A549 (cell line): ENCODE measurements at regions not wholly inside any gene's neighbourhood (a gene's known extent, or its start where the extent isn't known, plus 50 kb on each side); places are given as distances from the start of the nearest gene placed in this dataset.

Source experiments
- ATAC-seq, 2 experiments: fragments of 200-7000 bp in 1 of 2; fragments of >200 bp in 1 of 2; cut with Nextera tagmentation in 1 of 2; cut with Tn5 transposase in 1 of 2; 3 replicates each; pipeline versions ENCODE4 v1.8.0 to v1.9.1; 2018 to 2020; ENCODE audit warnings: mild to moderate bottlenecking in 1 of 2, moderate library complexity in 1 of 2
- CTCF ChIA-PET: fragments of 300-600 bp; sonication (Branson Sonifier 250); formaldehyde crosslinking; extraction: SDS; loops from one replicate; lab custom pipeline; 2021; ENCODE audit warnings: antibody characterized with exemption, inconsistent platforms; lab: Yijun Ruan, JAX
- POLR2A ChIA-PET: fragments of 350-600 bp; formaldehyde crosslinking; extraction: SDS; loops from one replicate; lab custom pipeline; 2021; ENCODE audit warnings: antibody characterized with exemption, inconsistent platforms; lab: Yijun Ruan, JAX
- DNase-seq, 2 experiments: peaks; one replicate each; pipeline versions ENCODE4 v3.0.0 to v3.0.0-alpha.2; 2011 to 2016; ENCODE audit warnings: low read depth in 1 of 2, low spot score in 1 of 2
- FAIRE-seq: peaks from 2 replicates; lab custom pipeline; 2011; peaks lifted over from hg19 to GRCh38; lab: Jason Lieb, UNC
- H3K27ac ChIP-seq, 2 experiments: fragments of >200 bp; sonication (Bioruptor Twin); formaldehyde crosslinking; 3 replicates each; pipeline ENCODE4 v1.5.1; 2016 to 2017
- H3K4me1 ChIP-seq: fragments of >200 bp; sonication (Bioruptor Twin); formaldehyde crosslinking; 3 replicates; pipeline ENCODE4 v1.6.1; 2016
- H3K4me2 ChIP-seq: fragments of >200 bp; sonication (Bioruptor Twin); formaldehyde crosslinking; 3 replicates; pipeline ENCODE4 v1.6.1; 2016
- H3K4me3 ChIP-seq: fragments of >200 bp; sonication (Bioruptor Twin); formaldehyde crosslinking; 3 replicates; pipeline ENCODE4 v1.5.1; 2016
- H3K9me3 ChIP-seq: fragments of >200 bp; sonication (Bioruptor Twin); formaldehyde crosslinking; 3 replicates; pipeline ENCODE4 v1.6.1; 2016
- BCL3 ChIP-seq: fragments of >200 bp; sonication (Bioruptor Twin); formaldehyde crosslinking; IDR thresholded peaks from 3 replicates; pipeline ENCODE4 v1.6.1; 2016
- CTCF ChIP-seq: fragments of >200 bp; sonication (Bioruptor Twin); formaldehyde crosslinking; IDR thresholded peaks from 3 replicates; pipeline ENCODE4 v1.5.1; 2016
- E2F6 ChIP-seq: IDR thresholded peaks from 2 replicates; pipeline ENCODE4 v1.6.1; 2012; ENCODE audit warnings: low read depth, borderline replicate concordance
- EP300 ChIP-seq, 2 experiments: fragments of >200 bp; sonication (Bioruptor Twin); formaldehyde crosslinking; IDR thresholded peaks; 2 replicates in 1 of 2; 3 replicates in 1 of 2; pipeline ENCODE4 v1.6.1; 2016 to 2017
- GATA3 ChIP-seq: IDR thresholded peaks from 2 replicates; pipeline ENCODE4 v1.6.1; 2012; ENCODE audit warnings: borderline replicate concordance
- HES2 ChIP-seq: fragments of >200 bp; sonication (Bioruptor Twin); formaldehyde crosslinking; IDR thresholded peaks from 2 replicates; pipeline ENCODE4 v1.6.1; 2016
- HOXA7 ChIP-seq: fragments of 250-450 bp; sonication (Bioruptor Pico); IDR thresholded peaks from 2 replicates; pipeline ENCODE4 v1.5.0; 2020; ENCODE audit warnings: mild to moderate bottlenecking, moderate library complexity
- KDM1A ChIP-seq: fragments of 200-600 bp; sonication (generic); IDR thresholded peaks from 2 replicates; pipeline ENCODE4 v1.6.1; 2016; ENCODE audit warnings: low read depth, mild to moderate bottlenecking
- MAFK ChIP-seq: fragments of 450-650 bp; IDR thresholded peaks from 2 replicates; pipeline ENCODE4 v1.6.1; 2014; ENCODE audit not compliant: partially characterized antibody
- MAZ ChIP-seq: fragments of 150-350 bp; IDR thresholded peaks from 2 replicates; pipeline ENCODE4 v1.6.1; 2014; ENCODE audit warnings: antibody characterized with exemption, low read depth, low read length, borderline replicate concordance
- NFE2L2 ChIP-seq: fragments of 150-350 bp; conservative IDR thresholded peaks from 2 replicates; pipeline ENCODE4 v1.6.1; 2014; ENCODE audit warnings: low read length
- PHF8 ChIP-seq: fragments of 200-600 bp; sonication (generic); IDR thresholded peaks from 2 replicates; pipeline ENCODE4 v1.6.1; 2016; ENCODE audit warnings: low read depth, mild to moderate bottlenecking, antibody characterized with exemption, moderate library complexity, borderline replicate concordance
- RARB ChIP-seq: fragments of 250-450 bp; sonication (Bioruptor Pico); IDR thresholded peaks from 2 replicates; pipeline ENCODE4 v1.8.0; 2021; ENCODE audit warnings: mild to moderate bottlenecking, moderate library complexity
- REST ChIP-seq: fragments of 200-600 bp; sonication (generic); IDR thresholded peaks from 2 replicates; pipeline ENCODE4 v1.6.1; 2016; ENCODE audit warnings: antibody characterized with exemption, mild to moderate bottlenecking, moderate library complexity
- SMC3 ChIP-seq: fragments of >200 bp; sonication (Bioruptor Twin); formaldehyde crosslinking; IDR thresholded peaks from 3 replicates; pipeline ENCODE4 v1.6.1; 2018; ENCODE audit warnings: inconsistent platforms
- SREBF2 ChIP-seq: fragments of 450-650 bp; IDR thresholded peaks from 2 replicates; pipeline ENCODE4 v1.6.1; 2014; ENCODE audit warnings: mild to moderate bottlenecking, moderate library complexity
- TP53 ChIP-seq: fragments of 250-450 bp; sonication (Bioruptor Pico); IDR thresholded peaks from 2 replicates; pipeline ENCODE4 v1.5.0; 2021; ENCODE audit warnings: mild to moderate bottlenecking, moderate library complexity
- ZC3H11A ChIP-seq: fragments of 450-650 bp; IDR thresholded peaks from 2 replicates; pipeline ENCODE4 v1.6.1; 2014; ENCODE audit warnings: antibody characterized with exemption, mild to moderate bottlenecking
- ZNF302 ChIP-seq: fragments of 250-450 bp; sonication (Bioruptor Pico); IDR thresholded peaks from 2 replicates; pipeline ENCODE4 v1.9.0; 2021; ENCODE audit warnings: inconsistent platforms, mild to moderate bottlenecking, moderate library complexity
- WGBS: methylation state at CpG from one replicate; pipeline ENCODE4 v1.1.6; 2017; ENCODE audit errors: missing lambda C conversion rate; 5-methylcytosine and 5-hydroxymethylcytosine counted together

- Histone ChIP-seq H3K4me3 (no peak overlapping the region), H3K4me2 (no peak overlapping the region), H3K27ac (no peak overlapping the region), H3K4me1 (no peaks in the 10 kb centered on the region), H3K9me3 (no peaks in the 10 kb centered on the region)
- CTCF ChIA-PET: no interaction called here
- POLR2A ChIA-PET: no interaction called here
- TF ChIP-seq GATA3: no peak
- no peak for TF ChIP-seq MAZ
- TF ChIP-seq SMC3: no peak
- TF ChIP-seq ZNF302 (CRISPR knock-in tag): no peak
- ATAC-seq (no peak), FAIRE-seq (no peak), DNase-seq (no peak)
- WGBS: 60% methylated on average over 10 of the region's 14 CpGs
These were observed 532.8 kb upstream of the TBL1XR1 start for GRCh38 chr3:177729956-177730681.

GRCh38 chr3:177730814-177731213 lies 533.5 kb upstream of the TBL1XR1 start:
- no peak for FAIRE-seq
- no peak overlapping the region for H3K4me2 ChIP-seq
- no peak overlapping the region for H3K4me3 ChIP-seq
- WGBS: 76% methylated on average over 6 of the region's 6 CpGs
- TF ChIP-seq CTCF (no peak), TP53 (CRISPR knock-in tag) (no peak), HOXA7 (no peak), BCL3 (no peak), MAFK (no peak), ZC3H11A (no peak), REST (no peak), HES2 (no peak)
- TF ChIP-seq, all 56 proteins: peak for 0
- POLR2A ChIA-PET: no interaction called here
- Histone ChIP-seq H3K9me3 (no peaks in the 10 kb centered on the region), H3K4me1 (no peaks in the 10 kb centered on the region), H3K27ac (no peak overlapping the region)
- no peak for DNase-seq
- CTCF ChIA-PET: no interaction called here
- ATAC-seq: no peak

GRCh38 chr3:177731644-177732268 lies 534.5 kb upstream of the TBL1XR1 start:
- DNase-seq: no peak
- H3K9me3 ChIP-seq: no peaks in the 10 kb centered on the region
- FAIRE-seq: no peak
- no peak overlapping the region for H3K4me2 ChIP-seq
- CTCF ChIA-PET: interaction anchor here (1.0 kb wide), 1 partner anchor 22 kb away, joined by 4 read pairs; no protein-coding TSS in a partner anchor
- no peak overlapping the region for H3K27ac ChIP-seq
- ATAC-seq: no peak
- TF ChIP-seq PHF8 (no peak), RARB (CRISPR knock-in tag) (no peak), HES2 (no peak), REST (no peak), NFE2L2 (no peak), E2F6 (no peak), EP300 (IDR thresholded peaks at IDR 0.05) (no peak), KDM1A (no peak), MAFK (no peak), HOXA7 (no peak), GATA3 (no peak), SREBF2 (no peak), MAZ (no peak)
- TF ChIP-seq, all 56 proteins: peak for 0
- no peaks in the 10 kb centered on the region for H3K4me1 ChIP-seq
- no peak overlapping the region for H3K4me3 ChIP-seq
- POLR2A ChIA-PET: no interaction called here
- 76% methylated on average over 3 of the region's 3 CpGs for WGBS
